Naive thymus-derived CD8-positive, alpha-beta T cell (primary cell): ENCODE measurements at regions not wholly inside any gene's neighbourhood (a gene's known extent, or its start where the extent isn't known, plus 50 kb on each side); places are given as distances from the start of the nearest gene placed in this dataset.
"Not testable (repeated sequence)": the region's sequence is repeated elsewhere in the genome, so short reads cannot be mapped to it uniquely, and the experiment has no call there.

ENCODE experiments used
- ATAC-seq, 2 donors: fragments of 150-1000 bp; cut with Tn5 transposase in 1 of 2; sonication (Bioruptor Pico), chemical (Tn5 transposase) in 1 of 2; 1 replicate in 1 of 2; 2 replicates in 1 of 2; pipeline ENCODE4 v1.10.0; 2021; ENCODE audit warnings: mild to moderate bottlenecking in 2 of 2, moderate library complexity in 2 of 2
- POLR2A ChIA-PET: fragments of 350-600 bp; sonication (Branson Sonifier 250); formaldehyde crosslinking; loops from one replicate; lab custom pipeline; 2021; ENCODE audit warnings: antibody characterized with exemption; lab: Charles Lee
- DNase-seq, 10 donors: peaks; one replicate each; pipeline versions ENCODE4 v3.0.0 to v3.0.0-alpha.2; 2020 to 2022
- H3K27ac Mint-ChIP-seq, 10 donors: one replicate each; pipeline ENCODE4 v1.8.0; 2020 to 2022; ENCODE audit warnings: mild to moderate bottlenecking in 10 of 10, mixed read lengths in 10 of 10, moderate library complexity in 4 of 10, inconsistent platforms in 1 of 10
- H3K27me3 Mint-ChIP-seq, 5 donors: one replicate each; pipeline ENCODE4 v1.8.0; 2021 to 2022; ENCODE audit warnings: mixed read lengths in 5 of 5
- H3K36me3 Mint-ChIP-seq, 3 donors: one replicate each; pipeline ENCODE4 v1.8.0; 2020 to 2022; ENCODE audit warnings: mixed read lengths in 3 of 3, mild to moderate bottlenecking in 2 of 3, inconsistent platforms in 1 of 3
- H3K4me1 Mint-ChIP-seq, 4 donors: one replicate each; pipeline ENCODE4 v1.8.0; 2021 to 2022; ENCODE audit warnings: mixed read lengths in 4 of 4
- H3K4me3 Mint-ChIP-seq, 10 donors: one replicate each; pipeline ENCODE4 v1.8.0; 2020 to 2022; ENCODE audit warnings: mild to moderate bottlenecking in 10 of 10, mixed read lengths in 10 of 10, moderate library complexity in 6 of 10, inconsistent platforms in 1 of 10
- H3K9me3 Mint-ChIP-seq, 9 donors: one replicate each; pipeline ENCODE4 v1.8.0; 2020 to 2022; ENCODE audit warnings: mixed read lengths in 9 of 9, mild to moderate bottlenecking in 3 of 9, inconsistent platforms in 1 of 9, moderate library complexity in 1 of 9

- H3K4me3 Mint-ChIP-seq = no peak overlapping the region
- no peak for DNase-seq
- peaks cover 0 to 8% (median 0%) of the 10 kb centered on the region in 4 donors for H3K4me1 Mint-ChIP-seq
- H3K27ac Mint-ChIP-seq = no peak overlapping the region
- peaks cover 0 to 3% (median 0%) of the 10 kb centered on the region in 5 donors for H3K27me3 Mint-ChIP-seq
- H3K9me3 Mint-ChIP-seq = peaks cover 0 to 4% (median 0%) of the 10 kb centered on the region in 9 donors
- POLR2A ChIA-PET = no interaction called here
- no peak for ATAC-seq
- H3K36me3 Mint-ChIP-seq = no peaks in the 10 kb centered on the region
These were observed 215.3 kb downstream of the ANAPC1 start for GRCh38 chr2:111668741-111669140.

- H3K9me3 Mint-ChIP-seq = peaks cover 0 to 4% (median 0%) of the 10 kb centered on the region in 9 donors
- DNase-seq (no peak), ATAC-seq (no peak)
- peaks cover 0 to 8% (median 0%) of the 10 kb centered on the region in 4 donors for H3K4me1 Mint-ChIP-seq
- POLR2A ChIA-PET = no interaction called here
- H3K27ac Mint-ChIP-seq = no peak overlapping the region
- no peak overlapping the region for H3K4me3 Mint-ChIP-seq
- peaks cover 0 to 3% (median 0%) of the 10 kb centered on the region in 5 donors for H3K27me3 Mint-ChIP-seq
- no peaks in the 10 kb centered on the region for H3K36me3 Mint-ChIP-seq
These were observed 213.9 kb downstream of the ANAPC1 start for GRCh38 chr2:111669928-111670695.

- Mint-ChIP-seq H3K27me3 (peaks cover 0 to 3% (median 0%) of the 10 kb centered on the region in 5 donors), H3K4me1 (peaks cover 0 to 10% (median 0%) of the 10 kb centered on the region in 4 donors), H3K27ac (no peak overlapping the region), H3K36me3 (no peaks in the 10 kb centered on the region), H3K9me3 (peaks cover 0 to 4% (median 0%) of the 10 kb centered on the region in 9 donors), H3K4me3 (no peak overlapping the region)
- ATAC-seq (no peak), DNase-seq (no peak)
- POLR2A ChIA-PET = no interaction called here
These were observed 213.2 kb downstream of the ANAPC1 start for GRCh38 chr2:111670776-111671175.

- POLR2A ChIA-PET = no interaction called here
- no peaks in the 10 kb centered on the region for H3K36me3 Mint-ChIP-seq
- peaks cover 0 to 4% (median 0%) of the 10 kb centered on the region in 9 donors for H3K9me3 Mint-ChIP-seq
- no peak for DNase-seq
- H3K4me3 Mint-ChIP-seq = no peak overlapping the region
- no peak for ATAC-seq
- H3K4me1 Mint-ChIP-seq = peaks cover 0 to 10% (median 0%) of the 10 kb centered on the region in 4 donors
- H3K27me3 Mint-ChIP-seq = peaks cover 0 to 3% (median 0%) of the 10 kb centered on the region in 5 donors
- H3K27ac Mint-ChIP-seq = no peak overlapping the region
These were observed 212.4 kb downstream of the ANAPC1 start for GRCh38 chr2:111671426-111672150.

- H3K9me3 Mint-ChIP-seq, H3K27me3 Mint-ChIP-seq, ATAC-seq, H3K4me3 Mint-ChIP-seq, H3K36me3 Mint-ChIP-seq, DNase-seq, H3K27ac Mint-ChIP-seq, POLR2A ChIA-PET: not testable (repeated sequence)
- H3K4me1 Mint-ChIP-seq = peaks cover 0 to 10% (median 0%) of the 10 kb centered on the region in 4 donors
These were observed 211.4 kb downstream of the ANAPC1 start for GRCh38 chr2:111672641-111673040.

- H3K9me3 Mint-ChIP-seq = peaks cover 0 to 4% (median 0%) of the 10 kb centered on the region in 9 donors
- POLR2A ChIA-PET = no interaction called here
- peaks cover 0 to 10% (median 0%) of the 10 kb centered on the region in 4 donors for H3K4me1 Mint-ChIP-seq
These were observed 210.5 kb downstream of the ANAPC1 start for GRCh38 chr2:111673526-111673925.

GRCh38 chr2:111675419-111676194, 208.4 kb downstream of the ANAPC1 start:
- Mint-ChIP-seq H3K4me1 (peaks cover 0 to 8% (median 0%) of the 10 kb centered on the region in 4 donors), H3K4me3 (no peak overlapping the region), H3K27ac (no peak overlapping the region), H3K36me3 (no peaks in the 10 kb centered on the region), H3K27me3 (peaks cover 0 to 4% (median 0%) of the 10 kb centered on the region in 5 donors), H3K9me3 (peaks cover 0 to 4% (median 0%) of the 10 kb centered on the region in 9 donors)
- POLR2A ChIA-PET = no interaction called here
- ATAC-seq (no peak), DNase-seq (no peak)

More at GRCh38 chr2:111673526-111673925, 210.5 kb downstream of the ANAPC1 start:
- DNase-seq = no peak
- no peak for ATAC-seq
- Mint-ChIP-seq H3K4me3 (no peak overlapping the region), H3K27me3 (peaks cover 0 to 4% (median 0%) of the 10 kb centered on the region in 5 donors), H3K27ac (no peak overlapping the region), H3K36me3 (no peaks in the 10 kb centered on the region)

GRCh38 chr2:111676291-111676822, 207.6 kb downstream of the ANAPC1 start:
- Mint-ChIP-seq H3K9me3 (peaks cover 0 to 1% (median 0%) of the 10 kb centered on the region in 9 donors), H3K36me3 (no peaks in the 10 kb centered on the region), H3K27me3 (peaks cover 0 to 4% (median 2%) of the 10 kb centered on the region in 5 donors), H3K4me3 (no peak overlapping the region), H3K4me1 (peaks cover 0 to 8% (median 0%) of the 10 kb centered on the region in 4 donors), H3K27ac (no peak overlapping the region)
- POLR2A ChIA-PET = no interaction called here
- DNase-seq (no peak), ATAC-seq (no peak)

- peaks cover 0 to 4% (median 2%) of the 10 kb centered on the region in 5 donors for H3K27me3 Mint-ChIP-seq
- no peak overlapping the region for H3K4me3 Mint-ChIP-seq
- H3K4me1 Mint-ChIP-seq = peaks cover 0 to 8% (median 0%) of the 10 kb centered on the region in 4 donors
- H3K27ac Mint-ChIP-seq = no peak overlapping the region
- no peak for ATAC-seq
- no peaks in the 10 kb centered on the region for H3K36me3 Mint-ChIP-seq
- no peak for DNase-seq
- POLR2A ChIA-PET = no interaction called here
- no peaks in the 10 kb centered on the region for H3K9me3 Mint-ChIP-seq
These were observed 205.8 kb downstream of the ANAPC1 start for GRCh38 chr2:111678161-111678560.

GRCh38 chr2:111678651-111679050, 205.3 kb downstream of the ANAPC1 start:
- H3K27me3 Mint-ChIP-seq = peaks cover 0 to 4% (median 2%) of the 10 kb centered on the region in 5 donors
- no peak overlapping the region for H3K4me3 Mint-ChIP-seq
- DNase-seq (no peak), ATAC-seq (no peak)
- no peak overlapping the region for H3K27ac Mint-ChIP-seq
- no peaks in the 10 kb centered on the region for H3K36me3 Mint-ChIP-seq
- H3K9me3 Mint-ChIP-seq = no peaks in the 10 kb centered on the region
- POLR2A ChIA-PET = no interaction called here
- H3K4me1 Mint-ChIP-seq = peaks cover 0 to 8% (median 0%) of the 10 kb centered on the region in 4 donors

- H3K9me3 Mint-ChIP-seq = no peaks in the 10 kb centered on the region
- no peak overlapping the region for H3K27ac Mint-ChIP-seq
- H3K4me3 Mint-ChIP-seq = no peak overlapping the region
- peaks cover 0 to 8% (median 0%) of the 10 kb centered on the region in 4 donors for H3K4me1 Mint-ChIP-seq
- ATAC-seq = no peak
- DNase-seq = no peak
- no peaks in the 10 kb centered on the region for H3K36me3 Mint-ChIP-seq
- POLR2A ChIA-PET = no interaction called here
- H3K27me3 Mint-ChIP-seq = peaks cover 0 to 4% (median 2%) of the 10 kb centered on the region in 5 donors
These were observed 204.8 kb downstream of the ANAPC1 start for GRCh38 chr2:111679202-111679601.

- H3K36me3 Mint-ChIP-seq = no peaks in the 10 kb centered on the region
- POLR2A ChIA-PET = no interaction called here
- H3K4me3 Mint-ChIP-seq = no peak overlapping the region
- peaks cover 0 to 4% (median 0%) of the 10 kb centered on the region in 5 donors for H3K27me3 Mint-ChIP-seq
- H3K4me1 Mint-ChIP-seq = no peaks in the 10 kb centered on the region
- H3K9me3 Mint-ChIP-seq = no peaks in the 10 kb centered on the region
- no peak overlapping the region for H3K27ac Mint-ChIP-seq
- ATAC-seq = no peak
- DNase-seq = no peak
These were observed 199.4 kb downstream of the ANAPC1 start for GRCh38 chr2:111684611-111685010.
